ENCODE measurements at regions not wholly inside any gene's neighbourhood (a gene's known extent, or its start where the extent isn't known, plus 50 kb on each side); places are given as distances from the start of the nearest gene placed in this dataset.

- no peak overlapping the region for H3K4me3 ChIP-seq
- TF ChIP-seq POLR2A (IDR thresholded peaks at IDR 0.05) (no peak), POLR2AphosphoS5 (IDR thresholded peaks at IDR 0.05) (no peak), CTCF (IDR thresholded peaks at IDR 0.05 in 8 of 11, conservative IDR thresholded peaks at IDR 0.05 in 3 of 11) (no peak)
- H3K36me3 ChIP-seq: no peaks in the 10 kb centered on the region
- H3K27ac ChIP-seq: no peak overlapping the region
- intact Hi-C loops (cut with DNase I; ENCODE audit: low total_unique reads): no loop called here
- no peaks in the 10 kb centered on the region for H3K4me1 ChIP-seq
- H3K9me3 ChIP-seq: peaks cover 0 to 14% (median 2%) of the 10 kb centered on the region in 8 donors
- no peak for DNase-seq
- H3K27me3 ChIP-seq (replicated peaks in 1 of 7): no peaks in the 10 kb centered on the region
Measured at GRCh38 chr2:193539188-193539587, 1344.5 kb upstream of the TMEFF2 start.

GRCh38 chr2:193538061-193538460 lies 1343.3 kb upstream of the TMEFF2 start:
- Histone ChIP-seq H3K4me1 (no peaks in the 10 kb centered on the region), H3K27me3 (replicated peaks in 1 of 7) (no peaks in the 10 kb centered on the region), H3K36me3 (no peaks in the 10 kb centered on the region), H3K9me3 (peaks cover 0 to 12% (median 2%) of the 10 kb centered on the region in 8 donors), H3K4me3 (no peak overlapping the region), H3K27ac (no peak overlapping the region)
- intact Hi-C loops (cut with DNase I; ENCODE audit: low total_unique reads): no loop called here
- TF ChIP-seq POLR2A (IDR thresholded peaks at IDR 0.05) (no peak), CTCF (IDR thresholded peaks at IDR 0.05 in 8 of 11, conservative IDR thresholded peaks at IDR 0.05 in 3 of 11) (no peak), POLR2AphosphoS5 (IDR thresholded peaks at IDR 0.05) (no peak)
- WGBS, 5 donors: 83 to 92% (median 90%) methylated on average over 2 of the region's 2 CpGs
- DNase-seq: no peak

GRCh38 chr2:193537531-193537930 lies 1342.8 kb upstream of the TMEFF2 start:
- WGBS, 5 donors: 87 to 96% (median 91%) methylated on average over 2 of the region's 2 CpGs
- H3K36me3 ChIP-seq: no peaks in the 10 kb centered on the region
- H3K27ac ChIP-seq: no peak overlapping the region
- H3K9me3 ChIP-seq: peaks cover 0 to 10% (median under 1%) of the 10 kb centered on the region in 8 donors
- no peaks in the 10 kb centered on the region for H3K27me3 ChIP-seq (replicated peaks in 1 of 7)
- no peaks in the 10 kb centered on the region for H3K4me1 ChIP-seq
- TF ChIP-seq CTCF (IDR thresholded peaks at IDR 0.05 in 8 of 11, conservative IDR thresholded peaks at IDR 0.05 in 3 of 11): no peak
- no peak for TF ChIP-seq POLR2AphosphoS5 (IDR thresholded peaks at IDR 0.05)
- TF ChIP-seq POLR2A (IDR thresholded peaks at IDR 0.05): no peak
- intact Hi-C loops (cut with DNase I; ENCODE audit: low total_unique reads): no loop called here
- H3K4me3 ChIP-seq: no peak overlapping the region
- DNase-seq: no peak

GRCh38 chr2:193528458-193528857 lies 1333.7 kb upstream of the TMEFF2 start:
- no peak overlapping the region for H3K27ac ChIP-seq
- H3K27me3 ChIP-seq (replicated peaks in 1 of 7): no peaks in the 10 kb centered on the region
- no peak for TF ChIP-seq CTCF (IDR thresholded peaks at IDR 0.05 in 8 of 11, conservative IDR thresholded peaks at IDR 0.05 in 3 of 11)
- TF ChIP-seq POLR2AphosphoS5 (IDR thresholded peaks at IDR 0.05): no peak
- no peak for TF ChIP-seq POLR2A (IDR thresholded peaks at IDR 0.05)
- no peaks in the 10 kb centered on the region for H3K36me3 ChIP-seq
- no peak overlapping the region for H3K4me3 ChIP-seq
- H3K9me3 ChIP-seq: peaks cover 0 to 4% (median 0%) of the 10 kb centered on the region in 8 donors
- no peaks in the 10 kb centered on the region for H3K4me1 ChIP-seq
- no peak for DNase-seq
- 60 to 76% (median 62%) methylated on average over 1 of the region's 1 CpG for WGBS, 5 donors
- intact Hi-C loops (cut with DNase I; ENCODE audit: low total_unique reads): no loop called here

All from spleen (tissue), 11 donors.